ENCODE measurements at regions not wholly inside any gene's neighbourhood (a gene's known extent, or its start where the extent isn't known, plus 50 kb on each side); places are given as distances from the start of the nearest gene placed in this dataset.
A peak's percentile ranks its signal among the peaks of the same experiment; 100 is the strongest.
"Not testable (repeated sequence)": the region's sequence is repeated elsewhere in the genome, so short reads cannot be mapped to it uniquely, and the experiment has no call there.

DNA sequence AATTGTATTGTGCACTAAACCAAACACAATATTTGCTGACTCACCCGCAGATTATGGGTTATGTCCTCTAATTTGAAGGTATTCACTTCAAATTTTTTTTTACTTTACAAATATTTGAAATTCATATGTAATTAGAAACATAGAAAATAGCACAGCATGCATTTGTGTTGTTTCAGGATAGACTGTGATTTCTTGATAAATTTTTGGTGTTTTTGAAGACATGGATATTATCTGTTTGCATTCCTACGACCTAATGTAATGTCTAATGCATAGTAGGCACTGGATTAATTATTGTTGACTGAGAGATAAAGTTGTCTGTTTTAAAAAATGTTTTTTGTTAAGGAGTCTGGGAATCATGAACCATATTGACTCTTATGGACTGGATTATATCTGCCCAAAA, 850.2 kb downstream of the BRINP3 start:
- DNase-seq = no peak

DNA sequence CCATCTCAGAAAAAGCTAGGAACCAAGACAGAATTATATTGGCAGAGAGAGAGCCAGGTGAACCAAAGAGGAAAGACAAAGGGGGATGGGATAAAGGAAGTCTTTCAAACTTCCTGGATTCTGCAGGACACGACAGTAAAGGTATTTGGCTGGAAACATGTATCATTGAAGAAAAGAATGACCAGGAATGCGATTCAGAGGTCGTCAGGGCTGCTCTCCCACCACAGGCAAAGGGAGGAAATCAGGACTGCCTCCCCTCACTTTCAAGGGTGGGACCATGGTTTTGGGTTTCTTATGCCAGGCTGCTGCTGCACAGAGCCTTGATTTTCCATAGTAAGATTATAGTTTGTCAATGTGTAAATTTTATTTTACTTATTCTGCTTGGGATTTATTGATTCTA, 848.8 kb downstream of the BRINP3 start:
- no peak for DNase-seq

DNA sequence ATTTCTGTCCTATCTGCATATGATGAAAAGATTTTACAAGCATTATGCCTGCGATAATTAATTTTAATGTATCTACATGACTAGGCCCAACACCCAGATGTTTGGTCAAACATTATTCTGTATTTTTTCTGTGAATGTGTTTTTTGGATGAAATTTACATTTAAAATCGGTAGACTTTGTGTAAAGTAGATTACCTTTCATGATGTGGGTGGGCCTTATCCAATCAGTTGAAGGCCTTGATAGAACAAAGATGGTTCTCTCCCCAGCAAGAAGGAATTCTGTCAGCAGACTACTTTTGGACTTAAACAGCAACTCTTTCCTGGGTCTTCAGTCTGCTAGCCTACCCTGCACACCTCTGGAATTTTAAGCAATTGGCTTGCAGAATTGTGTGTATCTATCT, 844.0 kb downstream of the BRINP3 start:
- DNase-seq = no peak

DNA sequence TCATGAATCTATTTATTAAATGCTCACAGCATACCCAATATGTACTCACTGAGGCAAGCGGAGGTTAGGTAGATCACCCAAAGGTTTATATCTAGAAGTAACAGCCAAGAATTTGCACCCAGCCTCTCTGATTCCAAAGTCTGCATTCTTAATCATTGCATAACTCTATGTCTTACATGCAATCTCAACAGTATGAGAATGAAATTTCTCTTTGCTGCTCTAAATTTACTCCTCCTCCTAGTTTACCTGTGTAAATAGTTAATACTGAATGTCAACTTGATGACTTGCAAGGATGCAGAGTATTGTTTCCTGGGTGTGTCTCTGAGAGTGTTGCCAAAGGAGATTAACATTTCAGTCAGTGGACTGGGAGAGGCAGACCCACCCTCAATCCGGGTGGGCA, 840.6 kb downstream of the BRINP3 start:
- no peak for DNase-seq

DNA sequence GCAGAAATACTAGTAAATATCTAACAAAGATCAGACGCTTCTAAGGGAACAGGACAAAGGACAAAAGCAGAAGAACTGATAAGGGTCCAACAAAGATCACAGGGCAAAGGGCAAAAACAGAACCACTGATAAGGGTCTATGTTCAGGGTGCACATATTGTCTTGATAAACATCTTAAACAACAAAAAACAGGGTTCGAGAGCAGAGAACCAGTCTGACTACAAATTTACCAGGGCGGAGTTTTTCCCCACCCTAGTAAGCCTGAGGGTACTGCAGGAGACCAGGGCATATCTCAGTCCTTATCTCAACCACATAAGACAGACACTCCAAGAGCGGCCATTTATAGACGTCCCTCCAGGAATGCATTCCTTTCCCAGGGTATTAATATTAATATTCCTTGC, 833.5 kb downstream of the BRINP3 start:
- DNase-seq = not testable (repeated sequence)

DNA sequence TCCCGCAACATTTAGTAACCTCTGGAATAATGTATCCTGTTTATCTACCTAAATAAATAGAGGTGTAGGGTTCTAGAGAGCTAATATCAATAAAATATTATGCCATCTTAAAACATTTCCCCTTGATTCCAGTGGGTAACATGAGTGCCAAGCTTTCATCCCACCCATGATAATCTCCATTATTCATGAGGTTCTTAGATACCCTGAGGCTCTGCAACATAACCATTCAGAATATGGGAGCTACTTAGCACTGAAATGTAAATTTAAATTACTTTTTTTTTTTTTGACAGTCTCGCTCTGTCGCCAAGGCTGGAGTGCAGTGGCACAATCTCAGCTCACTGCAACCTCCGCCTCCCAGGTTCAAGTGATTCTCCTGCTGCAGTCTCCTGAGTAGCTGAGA, 832.7 kb downstream of the BRINP3 start:
- no peak for DNase-seq

DNA sequence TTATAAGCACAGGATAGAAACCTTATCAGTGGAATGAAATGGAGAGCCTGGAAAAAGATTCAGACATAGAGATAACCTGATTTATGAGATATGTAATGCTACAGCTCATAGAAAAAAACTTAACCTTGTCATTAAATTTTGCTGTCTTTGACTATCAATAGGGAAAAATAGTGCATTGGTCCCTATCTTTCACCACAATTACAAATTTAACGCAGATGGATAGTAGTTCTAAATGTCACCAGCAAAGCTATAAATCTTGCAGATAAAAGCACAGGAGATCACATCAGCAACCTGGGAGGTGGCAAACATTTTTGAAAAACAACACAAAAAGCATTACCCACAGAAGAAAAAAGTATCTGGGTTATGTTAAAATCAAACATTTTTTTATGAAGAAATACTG, 831.6 kb downstream of the BRINP3 start:
- DNase-seq = no peak

DNA sequence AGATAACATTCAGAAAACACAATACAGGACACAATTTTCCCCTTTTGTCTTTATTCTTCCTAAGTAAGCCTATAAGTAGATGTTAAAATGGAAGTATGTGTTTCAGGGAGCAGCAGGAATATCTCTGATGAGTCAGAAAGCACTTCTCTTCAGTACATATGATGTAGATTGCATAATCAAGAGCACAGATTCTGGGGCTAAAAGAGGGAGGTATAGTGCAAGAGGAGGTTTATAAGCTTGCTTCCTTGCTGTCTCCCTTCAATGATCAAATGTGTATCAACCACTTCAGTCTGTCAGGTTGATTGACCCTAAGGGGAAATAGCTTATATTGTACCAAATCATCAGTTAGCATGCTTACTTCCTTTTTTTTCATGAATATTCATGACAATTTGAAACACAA, 822.8 kb downstream of the BRINP3 start:
- no peak for DNase-seq

DNA sequence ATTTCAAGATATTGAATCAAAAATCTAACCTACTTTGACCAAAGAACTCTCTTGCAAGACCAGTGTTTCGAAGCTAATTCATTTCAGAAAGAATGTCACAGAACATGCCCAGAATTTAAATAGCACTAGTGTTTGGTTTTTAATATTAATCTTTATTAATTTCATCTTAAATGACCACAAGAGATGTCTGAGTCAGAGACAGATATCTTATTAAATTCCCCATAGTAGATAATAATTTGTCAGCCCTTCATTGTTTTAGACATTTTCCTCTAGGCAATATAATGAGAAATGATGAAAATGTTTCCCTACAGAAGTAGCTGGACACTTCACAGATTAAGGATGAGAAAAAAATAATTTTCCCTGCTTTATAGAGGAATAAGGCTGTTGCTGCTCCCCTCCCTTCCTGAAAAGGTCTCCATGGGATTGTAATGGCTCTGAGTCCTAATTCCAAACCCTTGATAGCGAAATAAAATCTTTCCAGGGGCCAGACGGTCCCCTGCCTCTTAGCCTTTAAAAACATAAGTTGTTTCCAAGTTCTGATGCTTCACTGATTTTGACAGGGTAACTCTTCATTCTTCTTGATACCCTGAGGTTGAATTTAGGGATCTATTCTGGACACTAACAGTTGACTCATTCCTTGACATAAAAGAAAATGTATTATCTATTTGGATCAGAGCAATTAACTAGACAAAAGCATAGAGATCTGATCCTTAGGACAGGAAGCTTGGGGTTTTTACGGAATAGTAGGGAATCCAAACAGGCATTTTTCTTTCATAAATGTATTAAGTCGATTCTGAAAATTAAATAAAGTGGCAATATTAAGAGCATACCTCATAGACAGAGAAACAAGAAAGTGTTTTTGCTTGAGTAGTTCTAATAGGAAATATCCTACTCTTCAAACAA, 820.8 kb downstream of the BRINP3 start:
- DNase-seq = peak in 1 of 2 experiments; percentile 28

DNA sequence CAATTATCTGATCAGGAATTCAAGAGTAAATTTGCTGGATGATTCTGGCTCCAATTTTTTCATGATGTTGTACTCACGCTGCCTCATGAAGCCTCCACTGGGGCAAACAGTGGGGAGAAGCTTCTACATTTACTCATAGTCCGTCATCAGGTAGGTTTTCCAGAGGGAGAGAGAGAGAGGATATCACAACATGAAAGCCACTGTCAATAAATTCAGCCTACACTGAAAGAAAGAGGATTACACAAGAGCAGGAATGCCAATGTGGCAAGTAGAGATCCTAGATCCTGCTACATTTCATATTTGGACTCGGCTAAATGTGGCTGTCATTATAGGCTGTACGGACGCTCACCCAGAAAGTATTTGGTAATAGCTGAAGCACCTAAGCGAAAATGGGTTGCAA, 819.9 kb downstream of the BRINP3 start:
- no peak for DNase-seq

DNA sequence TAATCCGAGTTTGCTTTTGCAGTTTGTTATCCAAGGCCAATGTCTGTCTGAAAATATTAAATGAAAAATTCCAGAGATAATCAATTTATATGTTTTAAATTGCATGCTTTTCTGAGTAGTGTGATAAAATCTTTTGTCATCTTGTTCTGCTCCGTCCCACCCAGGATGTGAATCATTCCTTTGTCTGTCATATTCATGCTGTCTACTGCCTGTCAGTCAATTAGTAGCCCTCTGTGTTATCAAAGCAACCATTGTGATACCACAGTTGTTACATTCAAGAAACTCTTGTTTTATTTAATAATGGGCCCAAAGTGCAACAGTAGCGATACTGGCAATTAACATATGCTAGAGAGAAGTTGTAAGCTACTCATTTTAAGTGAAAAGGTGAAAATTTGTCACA, 819.3 kb downstream of the BRINP3 start:
- DNase-seq = no peak

DNA sequence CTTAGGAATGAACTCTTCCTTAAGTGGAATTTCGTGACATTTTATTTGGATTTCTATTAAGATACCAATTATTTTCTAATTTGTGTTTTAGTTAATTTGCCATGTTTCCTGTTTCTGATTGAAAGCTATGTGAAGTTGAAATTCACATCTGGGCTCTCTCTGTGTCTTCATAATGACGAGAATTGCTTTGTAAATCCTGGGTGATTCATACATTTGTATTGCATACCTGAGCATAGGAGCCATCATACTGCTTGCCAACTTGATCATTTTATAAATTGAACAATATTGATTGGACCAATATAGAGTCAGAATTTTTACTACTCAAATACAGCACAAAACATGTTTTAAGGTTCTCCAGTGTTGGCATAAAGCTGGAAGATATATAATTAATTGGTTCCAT, 817.9 kb downstream of the BRINP3 start:
- no peak for DNase-seq

DNA sequence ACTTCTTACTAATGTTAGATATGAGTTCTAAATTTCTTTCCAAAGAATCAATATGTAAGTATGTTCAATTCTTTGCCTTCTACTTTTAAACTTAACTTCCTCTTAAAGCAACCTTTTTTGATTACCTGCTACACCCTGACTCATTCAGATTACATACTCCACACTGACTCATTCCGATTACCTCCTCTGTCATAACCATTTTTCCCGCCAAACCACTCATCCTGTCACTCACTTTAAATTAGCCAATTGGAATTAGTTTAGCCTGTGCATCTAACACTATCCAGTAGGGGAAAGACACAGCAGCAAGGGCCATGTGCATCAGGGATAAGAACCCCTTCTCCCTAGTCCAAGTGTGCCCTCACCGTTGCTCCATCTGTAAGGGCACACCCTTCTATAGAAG, 815.5 kb downstream of the BRINP3 start:
- DNase-seq = no peak

DNA sequence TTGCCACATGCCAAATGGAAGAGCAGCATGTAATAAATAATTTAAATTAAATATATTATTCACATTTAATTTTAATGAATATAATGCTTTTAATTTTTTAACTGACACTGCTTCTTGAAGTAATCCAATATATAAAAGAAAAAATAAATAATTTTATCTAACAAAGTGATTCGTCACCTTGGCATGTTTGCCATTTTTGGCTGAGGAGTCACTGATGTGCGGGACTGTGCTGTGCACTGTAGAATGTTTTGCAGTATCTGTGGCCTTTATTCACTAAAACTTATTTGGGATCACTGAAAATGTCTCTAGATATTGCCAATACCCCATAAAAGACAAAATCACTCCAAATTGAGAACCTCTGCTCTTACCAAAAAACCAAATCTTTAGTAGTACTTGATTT, 807.8 kb downstream of the BRINP3 start:
- DNase-seq = no peak

DNA sequence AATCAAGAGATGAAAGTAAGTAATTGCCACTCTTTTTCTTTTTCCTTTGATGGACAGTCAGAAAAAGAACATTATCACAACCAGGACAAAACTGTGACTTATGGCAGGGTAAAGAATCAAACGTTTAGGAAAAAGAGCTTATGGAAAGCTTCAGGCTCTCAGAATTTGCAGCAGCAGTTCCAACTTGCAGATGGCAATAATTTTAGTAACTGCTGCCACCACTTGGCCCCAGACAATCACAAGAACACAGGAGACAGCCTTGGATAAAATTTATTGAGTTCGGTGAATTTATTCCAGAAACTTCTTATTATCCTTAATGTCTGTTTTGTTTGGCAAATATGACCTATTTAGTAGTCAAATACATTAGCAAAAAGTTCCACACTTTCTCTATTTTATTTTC, 804.4 kb downstream of the BRINP3 start:
- peak in 1 of 2 experiments; percentile 30 for DNase-seq

DNA sequence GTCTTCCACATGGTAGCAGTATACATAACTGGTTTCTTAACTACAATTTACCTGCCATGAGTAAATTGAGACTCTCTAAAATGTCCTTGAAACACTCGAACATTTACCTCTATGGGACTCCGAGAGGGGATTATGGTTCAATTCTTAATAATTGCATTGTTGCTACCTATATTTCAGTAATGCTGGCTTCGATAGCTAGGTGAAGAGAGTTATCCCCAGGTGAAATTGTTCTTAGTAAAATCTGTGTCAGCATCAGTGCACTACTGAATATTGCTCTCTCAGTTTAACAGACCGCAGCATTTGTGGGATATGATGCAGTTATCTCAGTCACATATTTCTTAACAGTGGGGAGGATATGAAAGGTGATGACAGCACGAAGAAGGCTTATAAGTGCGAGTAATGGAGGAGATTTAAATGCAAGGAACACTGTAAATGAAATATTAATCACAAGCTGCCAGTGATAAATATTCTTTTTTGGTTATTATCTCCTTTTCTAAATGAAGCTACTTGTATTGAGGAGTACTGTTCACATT, 801.9 kb downstream of the BRINP3 start:
- no peak for DNase-seq

DNA sequence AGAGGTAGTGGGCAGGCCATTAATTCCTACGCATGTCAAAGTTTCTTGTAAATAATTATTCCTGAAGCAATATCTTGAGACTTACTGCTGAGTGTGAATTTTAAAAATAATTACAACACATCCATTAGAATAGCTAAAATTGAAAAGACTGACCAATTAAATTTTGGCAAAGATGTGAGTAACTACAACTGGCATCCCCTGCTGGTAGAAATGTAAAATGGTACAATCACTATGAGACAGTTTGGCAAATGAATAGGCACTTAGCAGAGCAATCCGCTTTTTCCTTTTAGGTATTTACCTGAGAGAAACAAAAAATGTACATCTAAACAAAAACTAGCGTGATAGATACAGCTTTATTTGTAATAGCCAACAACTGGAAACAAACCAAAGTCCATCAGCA, 798.9 kb downstream of the BRINP3 start:
- DNase-seq = no peak

DNA sequence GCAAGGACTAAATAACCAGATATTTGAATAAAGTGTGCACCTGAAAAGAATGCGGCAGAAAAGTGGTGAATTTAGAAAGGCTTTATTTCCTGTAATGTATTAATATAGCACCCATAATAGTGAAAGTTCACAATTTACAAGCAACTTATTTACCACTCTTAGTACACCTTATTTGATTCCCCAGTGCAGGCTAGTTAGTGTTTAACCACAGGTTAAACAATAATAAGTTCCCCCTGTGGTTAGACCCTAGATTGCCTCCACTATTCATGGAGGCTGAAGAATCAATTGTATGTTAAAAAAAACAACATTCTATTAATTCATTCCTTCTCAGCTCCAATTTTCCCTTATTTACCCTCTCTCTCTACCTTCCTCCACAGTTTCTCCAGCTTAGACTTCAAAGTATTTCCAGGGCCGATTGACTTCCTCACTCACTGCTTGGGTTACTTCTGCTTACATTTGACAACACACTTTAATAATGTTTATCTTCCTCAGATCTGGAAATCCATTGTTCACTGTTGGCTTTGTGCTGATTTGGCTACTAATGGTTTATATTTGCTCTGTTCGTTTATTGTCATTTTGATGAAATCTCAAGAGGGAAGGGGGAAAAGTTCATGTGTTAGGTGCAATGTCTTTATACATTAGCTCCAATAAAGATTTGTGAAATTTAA, 796.3 kb downstream of the BRINP3 start:
- no peak for DNase-seq

DNA sequence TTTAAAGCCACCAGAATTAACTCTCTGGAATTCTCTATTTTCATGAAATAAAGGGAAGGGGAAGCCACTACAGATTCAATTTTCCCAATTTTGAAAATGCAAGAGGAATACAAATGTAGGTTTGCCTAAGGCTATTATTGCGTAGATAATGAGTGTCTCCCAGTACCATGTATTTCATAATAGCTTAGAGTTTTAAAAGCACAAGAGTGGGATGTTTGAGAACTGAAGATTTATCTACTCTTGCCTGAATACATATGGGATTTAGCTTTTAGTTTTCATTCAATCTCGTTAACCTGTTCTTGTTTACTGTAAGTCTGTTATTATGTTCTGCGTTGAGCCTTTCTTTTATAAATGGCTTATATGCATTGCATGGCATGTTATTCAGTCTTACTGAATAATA, 795.1 kb downstream of the BRINP3 start:
- DNase-seq = no peak

DNA sequence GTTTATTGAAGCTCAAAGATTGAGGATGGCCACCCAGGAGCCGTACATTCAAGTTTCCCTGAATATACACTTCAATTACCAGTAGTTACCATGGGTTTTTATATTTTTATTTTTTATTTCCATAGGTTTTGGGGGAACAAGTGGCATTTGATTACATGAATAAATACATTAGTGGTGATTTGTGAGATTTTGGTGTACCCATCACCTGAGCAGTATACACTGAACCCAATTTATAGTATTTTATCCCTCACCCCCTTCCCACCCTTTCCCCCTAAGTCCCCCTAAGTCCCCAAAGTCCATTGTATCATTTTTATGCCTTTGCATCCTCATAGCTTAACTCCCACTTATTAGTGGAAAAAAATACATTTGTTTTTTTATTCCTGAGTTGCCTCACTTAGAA, 791.4 kb downstream of the BRINP3 start:
- no peak for DNase-seq

DNA sequence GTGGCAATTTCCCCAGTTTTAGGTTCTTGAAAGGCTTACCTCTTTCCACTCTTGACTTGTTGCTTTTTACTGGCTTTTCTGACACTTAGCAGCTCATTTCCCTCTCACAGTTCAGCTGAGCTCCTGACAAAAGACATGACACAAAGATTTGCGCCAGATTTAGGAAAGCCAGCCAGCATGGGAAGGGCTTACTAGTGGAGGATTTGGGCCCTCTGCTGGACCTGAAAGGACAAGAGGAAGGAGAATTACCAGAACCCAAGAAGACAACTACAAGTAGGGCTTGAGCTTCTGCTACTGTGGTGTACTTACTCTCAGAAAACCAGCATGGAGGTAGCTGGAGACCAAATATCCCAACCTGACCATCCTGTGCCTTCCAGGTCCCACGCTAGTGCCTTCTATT, 784.5 kb downstream of the BRINP3 start:
- DNase-seq = no peak

DNA sequence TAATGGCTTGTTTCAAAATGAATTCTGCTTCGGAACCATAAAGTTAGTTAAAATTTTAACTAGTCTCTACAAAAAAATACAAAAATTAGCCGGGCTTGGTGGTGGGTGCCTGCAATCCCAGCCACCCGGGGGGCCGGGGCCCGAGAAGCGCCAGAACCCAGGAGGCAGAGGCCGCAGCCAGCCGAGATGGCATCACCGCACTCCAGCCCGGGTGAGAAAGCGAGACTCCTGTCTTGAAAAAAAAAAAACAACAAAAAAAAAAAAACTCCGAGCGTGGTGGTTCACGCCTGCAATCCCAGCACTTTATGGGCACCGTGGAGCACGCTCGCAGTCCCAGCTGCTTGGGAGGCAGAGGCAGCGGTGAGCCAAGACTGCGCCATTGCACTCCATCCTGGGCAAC, 781.4 kb downstream of the BRINP3 start:
- no peak for DNase-seq

DNA sequence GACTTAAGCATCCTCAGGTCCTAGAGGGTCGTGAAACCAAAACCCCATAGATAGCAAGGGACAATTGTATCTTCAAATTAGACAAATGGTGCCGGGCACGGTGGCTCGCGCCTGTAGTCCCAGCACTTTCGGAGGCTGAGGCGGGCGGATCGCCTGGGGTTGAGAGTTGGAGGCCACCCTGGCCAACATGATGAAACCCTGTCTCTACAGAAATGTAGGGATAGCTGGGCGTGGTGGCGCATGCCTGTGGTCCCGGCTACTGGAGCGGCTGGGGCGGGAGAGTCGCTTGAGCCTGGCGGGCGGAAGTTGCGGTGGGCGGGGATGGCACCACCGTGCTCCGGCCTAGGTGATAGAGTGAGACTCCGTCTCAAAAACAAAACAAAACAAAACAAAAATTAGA, 780.6 kb downstream of the BRINP3 start:
- no peak for DNase-seq

DNA sequence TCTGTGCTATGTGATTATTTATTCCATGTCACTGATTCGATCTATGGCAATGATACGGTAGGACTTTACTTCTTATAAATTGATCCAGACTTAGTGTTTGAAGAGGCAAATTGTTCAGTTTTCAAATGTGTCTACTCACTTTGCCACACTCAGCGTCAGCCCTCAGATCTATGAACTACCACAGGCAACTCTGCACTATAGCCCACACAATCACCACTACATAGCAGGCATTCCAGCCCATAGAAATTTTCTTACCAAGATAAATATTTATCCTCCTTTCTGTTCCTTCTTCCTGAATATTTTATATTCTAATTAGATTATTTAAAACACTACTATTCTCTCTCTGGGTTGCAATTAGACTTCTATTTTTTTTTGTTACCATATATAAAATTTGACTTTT, 776.1 kb downstream of the BRINP3 start:
- DNase-seq = no peak
